ENCODE measurements at regions not wholly inside any gene's neighbourhood (a gene's known extent, or its start where the extent isn't known, plus 50 kb on each side); places are given as distances from the start of the nearest gene placed in this dataset.

DNA sequence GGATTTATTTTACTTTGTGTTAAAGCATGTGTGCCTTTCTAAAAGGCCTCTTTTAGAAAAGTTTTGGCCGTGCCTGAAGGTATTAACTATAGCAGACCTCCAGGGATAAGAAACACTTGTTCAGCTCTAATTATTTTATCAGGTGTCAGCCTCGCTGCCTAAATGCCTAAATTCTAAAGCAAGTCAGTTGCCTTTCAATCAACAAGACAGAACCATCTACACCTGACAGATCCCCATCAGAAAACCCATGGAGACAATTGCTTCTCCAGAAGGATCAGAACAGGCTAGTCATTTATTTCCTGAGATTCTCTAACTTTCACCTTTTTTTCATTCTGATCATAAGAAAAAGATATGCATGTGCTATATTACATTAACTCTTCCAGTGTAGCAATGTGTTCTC lies 171.4 kb upstream of the GPC6 start:
- H3K79me2 ChIP-seq (ENCODE audit: control insufficient read depth, low read length): no peaks in the 10 kb centered on the region
- no peaks in the 10 kb centered on the region for H3K4me1 ChIP-seq (ENCODE audit: control insufficient read depth, low read length)
- H3K36me3 ChIP-seq (ENCODE audit: control insufficient read depth, low read length): no peaks in the 10 kb centered on the region
- H3K9me2 ChIP-seq (replicated peaks; ENCODE audit: control insufficient read depth, low read length): no peaks in the 10 kb centered on the region
- no peaks in the 10 kb centered on the region for H3K27me3 ChIP-seq (ENCODE audit: control insufficient read depth, low read length)
- H3K4me3 ChIP-seq (ENCODE audit: low read length): no peak overlapping the region
- H4K20me1 ChIP-seq (ENCODE audit: control insufficient read depth, insufficient read depth, low read depth, low read length): no peaks in the 10 kb centered on the region
- no peaks in the 10 kb centered on the region for H3F3A ChIP-seq (ENCODE audit: control insufficient read depth, insufficient read depth)
- no peak overlapping the region for H3K4me2 ChIP-seq (ENCODE audit: low read length)
- no peaks in the 10 kb centered on the region for H3K9me3 ChIP-seq (ENCODE audit: control insufficient read depth, insufficient read depth, low read length)
- TF ChIP-seq, protein P1, sequence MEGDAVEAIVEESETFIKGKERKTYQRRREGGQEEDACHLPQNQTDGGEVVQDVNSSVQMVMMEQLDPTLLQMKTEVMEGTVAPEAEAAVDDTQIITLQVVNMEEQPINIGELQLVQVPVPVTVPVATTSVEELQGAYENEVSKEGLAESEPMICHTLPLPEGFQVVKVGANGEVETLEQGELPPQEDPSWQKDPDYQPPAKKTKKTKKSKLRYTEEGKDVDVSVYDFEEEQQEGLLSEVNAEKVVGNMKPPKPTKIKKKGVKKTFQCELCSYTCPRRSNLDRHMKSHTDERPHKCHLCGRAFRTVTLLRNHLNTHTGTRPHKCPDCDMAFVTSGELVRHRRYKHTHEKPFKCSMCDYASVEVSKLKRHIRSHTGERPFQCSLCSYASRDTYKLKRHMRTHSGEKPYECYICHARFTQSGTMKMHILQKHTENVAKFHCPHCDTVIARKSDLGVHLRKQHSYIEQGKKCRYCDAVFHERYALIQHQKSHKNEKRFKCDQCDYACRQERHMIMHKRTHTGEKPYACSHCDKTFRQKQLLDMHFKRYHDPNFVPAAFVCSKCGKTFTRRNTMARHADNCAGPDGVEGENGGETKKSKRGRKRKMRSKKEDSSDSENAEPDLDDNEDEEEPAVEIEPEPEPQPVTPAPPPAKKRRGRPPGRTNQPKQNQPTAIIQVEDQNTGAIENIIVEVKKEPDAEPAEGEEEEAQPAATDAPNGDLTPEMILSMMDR (IDR thresholded peaks at IDR 0.05; ENCODE audit: low read depth, low read length, poor library complexity, severe bottlenecking): no peak
- no peak for TF ChIP-seq EZH2phosphoT487 (IDR thresholded peaks at IDR 0.05; ENCODE audit: borderline replicate concordance, low read length)
- H3K27ac ChIP-seq (ENCODE audit: low read depth, low read length): no peak overlapping the region

DNA sequence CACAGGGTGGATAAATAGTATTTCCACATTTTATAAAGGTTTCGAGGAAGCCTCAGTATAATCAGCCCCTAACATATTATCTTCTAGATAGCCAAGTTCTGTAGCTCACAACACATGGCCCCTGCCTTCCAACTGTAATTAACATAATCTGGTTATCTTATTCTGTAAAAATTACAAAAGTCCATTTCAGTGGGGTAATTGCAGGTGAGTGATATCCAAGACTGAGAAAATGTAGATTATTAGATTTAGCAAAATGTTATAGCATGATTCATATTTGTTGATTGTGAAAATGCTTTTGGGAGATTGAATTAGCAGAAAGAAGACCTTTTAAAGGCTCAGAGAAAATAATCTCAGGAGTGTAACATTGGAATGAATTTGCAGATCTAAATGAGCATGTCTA lies 168.3 kb upstream of the GPC6 start:
- Histone ChIP-seq H3K27me3 (ENCODE audit: control insufficient read depth, low read length) (no peaks in the 10 kb centered on the region), H3K9me2 (replicated peaks; ENCODE audit: control insufficient read depth, low read length) (no peaks in the 10 kb centered on the region), H3F3A (ENCODE audit: control insufficient read depth, insufficient read depth) (no peaks in the 10 kb centered on the region), H4K20me1 (ENCODE audit: control insufficient read depth, insufficient read depth, low read depth, low read length) (no peaks in the 10 kb centered on the region), H3K27ac (ENCODE audit: low read depth, low read length) (no peak overlapping the region), H3K36me3 (ENCODE audit: control insufficient read depth, low read length) (no peaks in the 10 kb centered on the region), H3K4me1 (ENCODE audit: control insufficient read depth, low read length) (no peaks in the 10 kb centered on the region), H3K79me2 (ENCODE audit: control insufficient read depth, low read length) (no peaks in the 10 kb centered on the region), H3K4me3 (ENCODE audit: low read length) (no peak overlapping the region), H3K9me3 (ENCODE audit: control insufficient read depth, insufficient read depth, low read length) (no peaks in the 10 kb centered on the region), H3K4me2 (ENCODE audit: low read length) (no peak overlapping the region)
- TF ChIP-seq, protein P1 (IDR thresholded peaks at IDR 0.05; ENCODE audit: low read depth, low read length, poor library complexity, severe bottlenecking): no peak
- no peak for TF ChIP-seq EZH2phosphoT487 (IDR thresholded peaks at IDR 0.05; ENCODE audit: borderline replicate concordance, low read length)

DNA sequence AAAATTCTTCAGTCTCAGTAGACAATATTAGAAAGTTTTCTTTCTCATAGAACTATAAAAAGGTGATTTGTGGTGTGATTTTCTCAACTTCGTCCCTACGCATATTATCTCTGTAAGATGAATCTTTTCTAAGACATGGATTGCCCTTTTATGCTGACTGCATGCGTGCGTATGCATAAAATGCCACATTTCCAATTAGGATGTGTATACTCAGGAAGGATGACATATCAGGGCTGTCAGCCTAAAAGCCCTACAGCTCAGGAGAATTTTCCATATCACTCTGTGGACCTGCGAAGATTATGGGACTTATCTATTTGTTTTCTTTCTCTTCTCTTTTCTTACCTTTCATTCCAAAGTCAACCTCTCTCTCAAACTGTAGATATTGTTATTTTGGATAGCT lies 166.5 kb upstream of the GPC6 start:
- Histone ChIP-seq H3K27me3 (ENCODE audit: control insufficient read depth, low read length) (no peaks in the 10 kb centered on the region), H3K36me3 (ENCODE audit: control insufficient read depth, low read length) (no peaks in the 10 kb centered on the region), H4K20me1 (ENCODE audit: control insufficient read depth, insufficient read depth, low read depth, low read length) (no peaks in the 10 kb centered on the region), H3K4me3 (ENCODE audit: low read length) (no peak overlapping the region), H3K4me2 (ENCODE audit: low read length) (no peak overlapping the region), H3F3A (ENCODE audit: control insufficient read depth, insufficient read depth) (no peaks in the 10 kb centered on the region), H3K4me1 (ENCODE audit: control insufficient read depth, low read length) (no peaks in the 10 kb centered on the region), H3K9me2 (replicated peaks; ENCODE audit: control insufficient read depth, low read length) (no peaks in the 10 kb centered on the region), H3K79me2 (ENCODE audit: control insufficient read depth, low read length) (no peaks in the 10 kb centered on the region), H3K9me3 (ENCODE audit: control insufficient read depth, insufficient read depth, low read length) (no peaks in the 10 kb centered on the region), H3K27ac (ENCODE audit: low read depth, low read length) (no peak overlapping the region)
- TF ChIP-seq EZH2phosphoT487 (IDR thresholded peaks at IDR 0.05; ENCODE audit: borderline replicate concordance, low read length): no peak
- TF ChIP-seq, protein P1 (IDR thresholded peaks at IDR 0.05; ENCODE audit: low read depth, low read length, poor library complexity, severe bottlenecking): no peak

DNA sequence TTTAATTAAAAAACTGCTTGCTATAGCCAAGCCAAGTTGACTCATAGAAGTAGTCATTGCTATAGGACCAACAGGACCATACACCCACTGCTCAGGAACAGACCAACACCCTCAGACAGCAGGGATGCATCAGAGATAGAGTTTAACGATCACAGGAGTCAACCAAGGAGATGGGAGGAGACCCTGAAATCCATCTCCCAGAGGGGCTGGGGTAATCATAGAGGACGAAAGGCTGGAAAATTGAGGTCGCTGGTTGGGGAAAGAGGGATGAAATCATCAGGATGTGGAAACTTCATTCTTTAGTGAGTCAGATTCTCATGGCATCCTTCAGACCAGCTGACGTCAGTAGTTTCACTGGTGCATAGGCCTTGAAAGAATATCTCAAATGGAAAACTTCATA lies 160.4 kb upstream of the GPC6 start:
- no peaks in the 10 kb centered on the region for H3K27me3 ChIP-seq (ENCODE audit: control insufficient read depth, low read length)
- no peaks in the 10 kb centered on the region for H4K20me1 ChIP-seq (ENCODE audit: control insufficient read depth, insufficient read depth, low read depth, low read length)
- H3K4me2 ChIP-seq (ENCODE audit: low read length): no peak overlapping the region
- H3K36me3 ChIP-seq (ENCODE audit: control insufficient read depth, low read length): no peaks in the 10 kb centered on the region
- H3K4me1 ChIP-seq (ENCODE audit: control insufficient read depth, low read length): no peaks in the 10 kb centered on the region
- TF ChIP-seq, protein P1 (IDR thresholded peaks at IDR 0.05; ENCODE audit: low read depth, low read length, poor library complexity, severe bottlenecking): no peak
- no peak for TF ChIP-seq EZH2phosphoT487 (IDR thresholded peaks at IDR 0.05; ENCODE audit: borderline replicate concordance, low read length)
- no peaks in the 10 kb centered on the region for H3K9me3 ChIP-seq (ENCODE audit: control insufficient read depth, insufficient read depth, low read length)
- H3K4me3 ChIP-seq (ENCODE audit: low read length): no peak overlapping the region
- no peak overlapping the region for H3K27ac ChIP-seq (ENCODE audit: low read depth, low read length)
- no peaks in the 10 kb centered on the region for H3F3A ChIP-seq (ENCODE audit: control insufficient read depth, insufficient read depth)
- no peaks in the 10 kb centered on the region for H3K79me2 ChIP-seq (ENCODE audit: control insufficient read depth, low read length)
- H3K9me2 ChIP-seq (replicated peaks; ENCODE audit: control insufficient read depth, low read length): no peaks in the 10 kb centered on the region
